CD4-positive, CD25-positive, alpha-beta regulatory T cell (primary cell): ENCODE measurements at regions not wholly inside any gene's neighbourhood (a gene's known extent, or its start where the extent isn't known, plus 50 kb on each side); places are given as distances from the start of the nearest gene placed in this dataset.

Experiments
- ATAC-seq, 2 donors: fragments of 150-1000 bp; cut with Tn5 transposase; one replicate each; pipeline ENCODE4 v1.10.0; 2021; ENCODE audit warnings: low read depth in 2 of 2, moderate number of reproducible peaks in 2 of 2, moderate library complexity in 1 of 2
- DNase-seq, 3 donors: peaks; one replicate each; pipeline versions ENCODE4 v3.0.0 to v3.0.0-alpha.2; 2012 to 2022; ENCODE audit warnings: mixed read lengths in 1 of 3
- H3K27ac ChIP-seq: one replicate; pipeline ENCODE4 v1.7.0; 2013; ENCODE audit warnings: mild to moderate bottlenecking, low read length; ENCODE audit not compliant: insufficient read depth, poor library complexity, severe bottlenecking
- H3K27me3 ChIP-seq: one replicate; pipeline ENCODE4 v1.7.0; 2013; ENCODE audit warnings: low read length; ENCODE audit not compliant: control insufficient read depth, insufficient read depth
- H3K36me3 ChIP-seq: one replicate; pipeline ENCODE4 v1.7.0; 2013; ENCODE audit warnings: mild to moderate bottlenecking, low read length, moderate library complexity; ENCODE audit not compliant: control insufficient read depth, insufficient read depth
- H3K4me1 ChIP-seq: 2 replicates; pipeline ENCODE4 v1.7.0; 2013; ENCODE audit warnings: mild to moderate bottlenecking, low read length; ENCODE audit not compliant: insufficient read depth, control insufficient read depth, poor library complexity, severe bottlenecking
- H3K4me3 ChIP-seq: one replicate; pipeline ENCODE4 v1.7.0; 2013; ENCODE audit warnings: low read depth, mild to moderate bottlenecking, low read length, moderate library complexity
- H3K9me3 ChIP-seq, 2 experiments: 1 replicate in 1 of 2; 2 replicates in 1 of 2; pipeline ENCODE4 v1.7.0; 2013; ENCODE audit warnings: low read length in 2 of 2, mild to moderate bottlenecking in 1 of 2, moderate library complexity in 1 of 2; ENCODE audit not compliant: control insufficient read depth in 2 of 2
- H3K27ac Mint-ChIP-seq, 3 donors: one replicate each; pipeline ENCODE4 v1.8.0; 2020 to 2022; ENCODE audit warnings: mild to moderate bottlenecking in 3 of 3, mixed read lengths in 3 of 3, moderate library complexity in 2 of 3
- H3K27me3 Mint-ChIP-seq: one replicate; pipeline ENCODE4 v1.8.0; 2022; ENCODE audit warnings: mild to moderate bottlenecking, mixed read lengths
- H3K36me3 Mint-ChIP-seq: one replicate; pipeline ENCODE4 v1.8.0; 2020; ENCODE audit warnings: mixed read lengths
- H3K4me1 Mint-ChIP-seq, 4 donors: one replicate each; pipeline ENCODE4 v1.8.0; 2020 to 2022; ENCODE audit warnings: mixed read lengths in 4 of 4, mild to moderate bottlenecking in 1 of 4
- H3K4me3 Mint-ChIP-seq, 4 donors: one replicate each; pipeline ENCODE4 v1.8.0; 2020 to 2022; ENCODE audit warnings: mild to moderate bottlenecking in 4 of 4, mixed read lengths in 4 of 4, moderate library complexity in 3 of 4
- H3K9me3 Mint-ChIP-seq, 7 donors: one replicate each; pipeline ENCODE4 v1.8.0; 2020 to 2022; ENCODE audit warnings: mixed read lengths in 7 of 7, mild to moderate bottlenecking in 3 of 7, moderate library complexity in 2 of 7

- Mint-ChIP-seq H3K4me3 (no peak overlapping the region), H3K9me3 (peaks cover 0 to 11% (median 1%) of the 10 kb centered on the region in 7 donors), H3K27ac (no peak overlapping the region), H3K36me3 (no peaks in the 10 kb centered on the region), H3K4me1 (no peaks in the 10 kb centered on the region), H3K27me3 (no peaks in the 10 kb centered on the region)
- ATAC-seq (no peak), DNase-seq (no peak)
- no peak overlapping the region for H3K4me3 ChIP-seq
- H3K27ac ChIP-seq = no peak overlapping the region
- H3K36me3 ChIP-seq = no peaks in the 10 kb centered on the region
- H3K27me3 ChIP-seq = no peaks in the 10 kb centered on the region
- no peaks in the 10 kb centered on the region for H3K9me3 ChIP-seq
- no peaks in the 10 kb centered on the region for H3K4me1 ChIP-seq
Observed at GRCh38 chr4:148852092-148852699, 410.0 kb upstream of the NR3C2 start.

GRCh38 chr4:148850257-148850995 lies 408.2 kb upstream of the NR3C2 start:
- H3K4me3 ChIP-seq = no peak overlapping the region
- no peaks in the 10 kb centered on the region for H3K36me3 Mint-ChIP-seq
- H3K9me3 ChIP-seq = no peaks in the 10 kb centered on the region
- H3K4me3 Mint-ChIP-seq = no peak overlapping the region
- H3K36me3 ChIP-seq = no peaks in the 10 kb centered on the region
- no peaks in the 10 kb centered on the region for H3K27me3 Mint-ChIP-seq
- peaks cover 0 to 6% (median 0%) of the 10 kb centered on the region in 7 donors for H3K9me3 Mint-ChIP-seq
- no peak overlapping the region for H3K27ac ChIP-seq
- no peaks in the 10 kb centered on the region for H3K4me1 Mint-ChIP-seq
- no peaks in the 10 kb centered on the region for H3K4me1 ChIP-seq
- no peak overlapping the region for H3K27ac Mint-ChIP-seq
- DNase-seq = no peak
- H3K27me3 ChIP-seq = no peaks in the 10 kb centered on the region
- no peak for ATAC-seq

DNA sequence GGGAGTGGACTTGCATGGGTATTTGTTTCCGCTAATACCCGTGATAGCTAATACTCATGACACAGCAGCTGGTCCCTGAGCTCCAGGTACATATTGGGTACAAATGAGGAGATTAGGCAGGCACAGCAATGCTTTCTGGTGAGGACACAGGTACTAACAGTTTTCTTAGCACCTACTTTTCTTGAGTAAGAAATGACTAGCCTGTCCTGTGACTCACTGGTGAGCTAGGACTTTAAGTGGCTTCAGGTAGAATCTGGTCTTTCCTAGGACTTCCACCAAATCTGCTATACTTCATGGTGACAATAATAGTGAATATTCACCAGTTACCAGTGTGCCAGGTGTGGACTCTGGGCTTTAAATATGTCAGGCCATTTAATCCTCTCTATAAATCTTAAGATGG lies 407.4 kb upstream of the NR3C2 start:
- DNase-seq = no peak
- peaks cover 0 to 5% (median 0%) of the 10 kb centered on the region in 7 donors for H3K9me3 Mint-ChIP-seq
- no peaks in the 10 kb centered on the region for H3K27me3 Mint-ChIP-seq
- H3K36me3 Mint-ChIP-seq = no peaks in the 10 kb centered on the region
- no peak overlapping the region for H3K4me3 ChIP-seq
- H3K27ac ChIP-seq = no peak overlapping the region
- H3K4me1 Mint-ChIP-seq = no peaks in the 10 kb centered on the region
- H3K36me3 ChIP-seq = no peaks in the 10 kb centered on the region
- H3K27me3 ChIP-seq = no peaks in the 10 kb centered on the region
- ATAC-seq = no peak
- no peak overlapping the region for H3K4me3 Mint-ChIP-seq
- no peaks in the 10 kb centered on the region for H3K9me3 ChIP-seq
- no peak overlapping the region for H3K27ac Mint-ChIP-seq
- no peaks in the 10 kb centered on the region for H3K4me1 ChIP-seq

DNA sequence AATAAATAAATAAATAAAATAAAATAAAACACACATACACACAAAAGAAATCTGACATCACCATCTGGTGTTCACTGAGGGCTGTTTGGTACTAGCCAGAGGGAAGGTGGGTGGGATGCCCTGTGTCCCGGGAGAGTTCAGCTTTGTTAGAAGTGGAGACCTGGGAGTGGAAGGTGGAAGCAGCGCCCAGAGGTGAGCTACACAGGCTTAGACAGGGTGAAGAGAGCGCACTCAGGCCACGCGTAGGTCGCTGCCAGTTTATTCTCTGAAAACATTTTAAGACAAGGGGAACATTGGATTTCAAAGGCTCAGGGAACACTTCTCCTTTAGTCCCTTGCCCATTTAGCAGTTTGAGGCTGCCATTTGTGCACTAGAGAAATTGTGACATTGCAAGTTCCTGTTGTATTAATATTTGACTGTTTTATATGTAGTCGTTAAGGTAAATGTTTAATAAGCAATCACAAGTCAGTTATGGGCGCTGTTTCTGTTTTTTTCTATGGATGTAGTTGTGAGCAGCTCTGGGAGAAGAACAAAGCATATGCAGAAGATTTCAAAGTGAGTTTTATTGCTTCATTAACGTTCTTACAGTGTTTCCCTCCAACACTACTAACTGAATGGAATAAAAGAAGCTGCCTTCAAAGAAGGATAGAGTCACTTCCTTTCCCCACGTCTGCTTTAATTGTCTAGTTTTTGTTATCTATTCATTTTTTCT lies 405.5 kb upstream of the NR3C2 start:
- H3K9me3 Mint-ChIP-seq = peaks cover 0 to 2% (median 0%) of the 10 kb centered on the region in 7 donors
- Histone ChIP-seq H3K36me3 (no peaks in the 10 kb centered on the region), H3K27me3 (no peaks in the 10 kb centered on the region), H3K27ac (no peak overlapping the region), H3K4me3 (no peak overlapping the region), H3K9me3 (no peaks in the 10 kb centered on the region), H3K4me1 (no peaks in the 10 kb centered on the region)
- no peaks in the 10 kb centered on the region for H3K27me3 Mint-ChIP-seq
- DNase-seq (no peak), ATAC-seq (no peak)
- H3K4me1 Mint-ChIP-seq = no peaks in the 10 kb centered on the region
- H3K27ac Mint-ChIP-seq = no peak overlapping the region
- no peak overlapping the region for H3K4me3 Mint-ChIP-seq
- no peaks in the 10 kb centered on the region for H3K36me3 Mint-ChIP-seq

DNA sequence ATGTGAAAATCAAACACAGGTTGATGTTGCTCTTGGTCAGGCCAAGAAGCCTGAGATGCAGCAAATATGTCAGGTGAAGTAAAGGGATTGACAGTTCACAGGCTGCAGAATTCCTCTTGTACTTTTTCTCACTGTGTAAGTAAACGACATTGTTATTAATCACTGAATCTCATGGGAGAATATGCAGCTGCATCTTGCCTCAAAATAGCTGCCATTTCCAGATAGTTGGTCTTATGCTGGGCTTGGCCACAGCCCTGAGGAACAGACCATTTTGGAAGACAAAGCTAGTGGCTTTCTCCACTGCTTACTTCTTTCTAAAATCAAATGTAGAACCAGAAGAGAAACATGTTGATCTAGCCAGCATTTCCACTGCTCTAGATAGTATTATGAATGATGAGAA lies 403.4 kb upstream of the NR3C2 start:
- DNase-seq (no peak), ATAC-seq (no peak)
- Mint-ChIP-seq H3K27ac (no peak overlapping the region), H3K27me3 (no peaks in the 10 kb centered on the region), H3K4me1 (no peaks in the 10 kb centered on the region), H3K4me3 (no peak overlapping the region), H3K9me3 (peaks cover 0 to 2% (median 0%) of the 10 kb centered on the region in 7 donors), H3K36me3 (no peaks in the 10 kb centered on the region)
- Histone ChIP-seq H3K27me3 (no peaks in the 10 kb centered on the region), H3K4me1 (no peaks in the 10 kb centered on the region), H3K4me3 (no peak overlapping the region), H3K9me3 (no peaks in the 10 kb centered on the region), H3K27ac (no peak overlapping the region), H3K36me3 (no peaks in the 10 kb centered on the region)

- no peak for ATAC-seq
- H3K9me3 ChIP-seq = no peaks in the 10 kb centered on the region
- no peaks in the 10 kb centered on the region for H3K4me1 Mint-ChIP-seq
- H3K4me1 ChIP-seq = no peaks in the 10 kb centered on the region
- no peaks in the 10 kb centered on the region for H3K27me3 ChIP-seq
- H3K9me3 Mint-ChIP-seq = peaks cover 0 to 2% (median 0%) of the 10 kb centered on the region in 7 donors
- no peaks in the 10 kb centered on the region for H3K36me3 Mint-ChIP-seq
- no peak overlapping the region for H3K4me3 ChIP-seq
- H3K36me3 ChIP-seq = no peaks in the 10 kb centered on the region
- H3K4me3 Mint-ChIP-seq = no peak overlapping the region
- DNase-seq = no peak
- no peaks in the 10 kb centered on the region for H3K27me3 Mint-ChIP-seq
- no peak overlapping the region for H3K27ac ChIP-seq
- no peak overlapping the region for H3K27ac Mint-ChIP-seq
Observed at GRCh38 chr4:148843625-148844024, 401.4 kb upstream of the NR3C2 start.

DNA sequence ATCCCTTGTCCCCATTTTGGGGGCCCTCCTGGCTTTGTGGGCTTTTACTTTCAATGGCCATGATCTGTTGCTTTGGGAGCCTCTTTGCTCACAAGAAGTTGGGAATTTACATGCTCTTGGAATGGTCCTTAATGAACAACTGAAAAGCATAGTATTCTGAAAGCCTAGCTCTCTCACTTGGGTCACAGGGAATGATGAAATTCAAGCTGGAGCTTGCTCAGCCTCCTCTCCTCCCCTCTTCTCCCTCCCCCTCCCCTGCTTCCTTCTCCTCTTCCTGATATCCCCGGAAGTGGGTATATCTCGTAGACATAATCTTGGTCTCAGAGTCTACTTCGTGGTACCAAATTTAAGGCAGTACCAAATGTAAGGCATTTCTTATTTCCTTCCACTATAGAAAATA lies 400.6 kb upstream of the NR3C2 start:
- no peaks in the 10 kb centered on the region for H3K4me1 ChIP-seq
- DNase-seq (no peak), ATAC-seq (no peak)
- Mint-ChIP-seq H3K27me3 (no peaks in the 10 kb centered on the region), H3K9me3 (peaks cover 0 to 2% (median 0%) of the 10 kb centered on the region in 7 donors), H3K36me3 (no peaks in the 10 kb centered on the region), H3K4me3 (no peak overlapping the region), H3K4me1 (no peaks in the 10 kb centered on the region), H3K27ac (no peak overlapping the region)
- no peaks in the 10 kb centered on the region for H3K36me3 ChIP-seq
- H3K4me3 ChIP-seq = no peak overlapping the region
- no peaks in the 10 kb centered on the region for H3K27me3 ChIP-seq
- no peaks in the 10 kb centered on the region for H3K9me3 ChIP-seq
- H3K27ac ChIP-seq = no peak overlapping the region
